ENCODE measurements at regions not wholly inside any gene's neighbourhood (a gene's known extent, or its start where the extent isn't known, plus 50 kb on each side); places are given as distances from the start of the nearest gene placed in this dataset.
"Not testable (repeated sequence)": the region's sequence is repeated elsewhere in the genome, so short reads cannot be mapped to it uniquely, and the experiment has no call there.

DNA sequence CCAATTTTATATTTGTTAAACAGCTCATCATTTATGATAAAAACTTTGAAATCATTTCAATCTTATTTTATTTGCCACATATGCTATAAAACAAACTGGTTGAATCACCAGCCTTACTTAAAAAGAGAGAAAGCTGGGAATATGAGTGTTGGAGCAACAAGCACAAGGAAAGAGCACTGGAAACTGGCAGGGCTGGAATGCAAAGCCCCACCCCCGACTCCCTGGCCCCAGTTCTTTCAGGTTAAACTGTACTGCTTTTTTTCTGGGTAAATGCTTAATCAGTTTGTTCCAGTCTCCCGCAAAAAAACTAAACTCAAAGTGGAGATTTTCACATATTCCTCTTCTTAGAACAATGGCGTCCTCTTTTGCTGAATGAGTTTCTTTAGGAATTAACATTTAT lies 433.8 kb upstream of the NOX3 start:
- DNase-seq = no peak

DNA sequence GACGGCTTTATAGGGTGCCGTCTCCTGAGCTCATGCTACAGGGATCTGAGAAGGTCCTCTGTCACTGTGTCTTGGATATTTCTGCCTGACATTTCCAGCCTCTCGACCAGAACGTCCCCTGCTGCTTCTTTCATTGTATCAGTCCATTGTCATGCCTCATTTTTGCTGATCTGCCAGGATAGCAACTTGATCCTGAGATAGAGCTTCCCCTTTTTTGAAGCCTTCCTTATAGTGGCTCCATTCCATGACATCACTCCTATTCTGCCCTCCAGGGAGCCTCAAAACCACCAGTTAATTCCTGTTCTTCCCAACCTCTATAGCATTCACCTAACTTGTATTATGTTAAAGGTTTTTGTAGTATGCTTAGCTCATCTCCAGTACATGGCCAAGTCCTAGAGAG lies 431.8 kb upstream of the NOX3 start:
- no peak for DNase-seq

DNA sequence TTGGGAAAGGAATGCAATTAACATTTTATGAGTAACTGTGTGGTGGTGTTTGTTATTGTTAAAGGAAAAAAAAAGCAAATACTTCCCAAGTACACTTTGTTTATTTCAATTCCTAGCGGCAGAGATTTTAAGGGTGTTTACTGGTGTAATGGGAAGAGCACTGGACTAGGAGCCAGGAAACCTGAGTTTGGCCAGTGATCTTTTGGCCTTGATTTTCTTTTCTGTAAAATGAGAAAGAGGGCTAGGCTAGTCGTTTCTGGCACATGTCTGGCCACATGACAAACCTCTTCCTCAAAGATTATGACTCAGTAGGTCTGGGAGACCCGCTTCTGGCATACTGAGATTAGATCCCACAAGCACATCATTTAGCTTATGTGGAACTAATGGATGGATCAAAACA lies 428.1 kb upstream of the NOX3 start:
- DNase-seq = no peak

DNA sequence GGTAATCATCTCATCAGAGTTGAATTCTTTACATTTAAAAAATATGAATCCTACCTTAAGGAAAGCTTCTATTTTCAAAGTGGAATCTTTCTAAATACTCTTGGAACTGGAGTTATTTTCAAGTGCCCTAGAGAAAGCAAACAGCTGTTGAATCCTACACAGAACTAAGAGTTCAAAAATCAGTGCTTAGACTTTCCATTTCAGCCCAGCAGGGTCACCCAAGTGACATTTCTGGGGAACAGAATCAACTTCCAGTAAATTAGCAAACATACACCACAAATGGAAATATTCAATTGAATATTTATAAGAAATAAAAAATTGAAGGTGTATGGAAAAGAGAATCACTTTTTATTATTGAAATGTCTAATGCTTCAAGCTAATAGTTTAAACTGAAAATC lies 427.7 kb upstream of the NOX3 start:
- DNase-seq = no peak

DNA sequence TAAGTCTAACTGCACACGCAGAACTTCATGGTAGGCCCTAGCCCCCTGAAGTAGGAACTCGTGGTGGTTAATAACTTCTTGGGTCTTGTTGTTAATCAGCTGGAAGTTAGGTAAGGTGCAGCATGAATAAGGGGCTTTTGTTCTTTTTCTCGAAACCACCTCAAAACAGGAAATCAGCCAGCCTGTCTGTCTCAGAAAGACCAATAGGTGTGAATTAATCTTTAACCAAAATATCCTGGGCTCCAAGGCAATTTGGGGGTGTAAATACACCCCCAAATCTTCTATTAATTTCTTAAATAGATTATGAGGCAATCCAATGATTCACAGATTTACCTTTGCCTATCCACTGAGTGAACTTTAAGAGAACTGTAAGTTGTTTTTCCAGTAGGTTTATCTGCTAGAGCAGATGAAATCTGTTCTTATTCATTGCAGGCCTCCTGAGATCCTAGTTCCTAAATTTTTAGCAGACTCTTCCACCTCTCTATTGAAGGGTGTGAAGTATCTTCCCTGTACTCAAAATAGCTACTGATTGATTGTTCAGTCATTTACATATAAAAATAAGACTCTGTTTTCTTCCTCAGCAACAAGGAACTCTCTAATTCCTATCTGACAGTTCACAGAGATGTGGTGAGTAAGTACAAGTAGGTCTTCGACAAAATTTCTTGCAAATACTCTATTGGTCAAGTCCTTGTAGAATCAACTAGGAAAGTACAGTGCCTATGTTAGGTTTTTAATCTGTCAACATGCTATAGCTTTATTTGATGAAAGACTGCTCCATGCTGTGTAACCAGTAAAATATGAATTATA lies 427.1 kb upstream of the NOX3 start:
- no peak for DNase-seq

DNA sequence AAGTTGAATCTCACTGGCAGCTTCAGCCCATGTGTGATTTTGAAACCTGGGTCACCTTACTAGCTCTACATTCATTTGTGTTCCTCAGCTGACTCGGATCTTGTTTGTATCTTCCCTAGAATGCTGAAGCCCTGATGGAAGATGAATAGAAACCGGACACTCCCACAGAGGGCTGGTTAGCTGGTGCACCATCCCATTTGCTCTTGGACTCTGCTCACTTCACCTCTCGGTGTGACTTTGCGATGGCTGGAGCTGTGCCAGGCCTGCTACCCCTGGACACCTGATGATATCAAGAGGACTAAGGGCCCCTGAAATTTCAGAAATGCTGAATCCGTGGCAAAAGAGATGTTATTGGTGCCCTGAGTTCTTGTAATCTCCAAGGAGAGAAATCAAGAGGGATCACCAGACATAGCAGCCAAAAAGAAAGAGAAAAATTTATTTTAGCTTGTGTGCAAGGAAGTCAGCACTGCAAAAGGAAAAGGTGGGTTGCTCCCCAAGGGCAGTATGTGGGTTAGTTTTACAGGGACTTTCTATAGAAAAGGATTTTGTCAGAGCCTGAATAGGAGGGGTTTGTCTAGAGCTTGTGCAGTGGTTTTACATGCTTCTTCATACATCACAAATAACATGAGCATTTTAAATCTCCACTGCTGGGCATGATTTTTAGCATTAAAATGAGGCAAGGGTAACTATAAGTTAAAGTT lies 426.3 kb upstream of the NOX3 start:
- DNase-seq = no peak

DNA sequence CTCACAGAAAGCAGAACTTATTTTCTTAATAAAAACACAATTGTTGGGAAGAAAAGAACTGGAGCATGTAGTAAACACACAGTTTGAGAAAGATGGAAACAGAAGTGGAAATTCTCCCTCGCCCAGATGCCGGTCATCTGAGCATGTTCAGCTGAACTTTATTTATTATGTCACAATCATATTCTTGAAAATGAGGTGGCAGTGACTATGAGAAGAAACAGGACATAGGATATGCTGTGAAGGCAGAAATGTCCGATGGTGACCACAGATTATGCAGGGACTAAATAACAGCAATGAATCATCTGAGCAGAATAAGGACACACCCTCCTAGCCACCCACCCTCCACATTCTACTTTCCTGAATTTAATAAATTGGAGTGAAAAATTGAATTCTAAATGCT lies 425.3 kb upstream of the NOX3 start:
- DNase-seq = no peak

DNA sequence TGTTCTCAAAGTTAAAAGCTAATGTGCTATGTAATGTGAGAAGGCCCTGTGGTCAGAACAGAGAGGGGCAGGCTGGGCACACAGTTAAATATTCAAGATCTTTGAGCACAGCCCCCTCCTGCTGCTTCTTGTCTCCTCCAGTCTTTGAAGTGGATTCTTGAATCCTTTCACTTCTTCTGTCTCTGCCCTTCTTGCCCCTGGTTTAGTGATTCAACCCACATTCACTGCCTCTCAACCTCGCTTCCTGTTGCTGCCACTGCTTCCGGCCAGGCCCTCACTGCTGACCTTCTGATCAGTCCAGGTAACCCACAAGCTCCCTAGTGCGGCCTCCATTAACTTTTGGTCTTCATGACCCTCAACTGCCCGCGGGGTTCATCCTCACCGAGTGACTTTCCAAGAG lies 417.3 kb upstream of the NOX3 start:
- no peak for DNase-seq

DNA sequence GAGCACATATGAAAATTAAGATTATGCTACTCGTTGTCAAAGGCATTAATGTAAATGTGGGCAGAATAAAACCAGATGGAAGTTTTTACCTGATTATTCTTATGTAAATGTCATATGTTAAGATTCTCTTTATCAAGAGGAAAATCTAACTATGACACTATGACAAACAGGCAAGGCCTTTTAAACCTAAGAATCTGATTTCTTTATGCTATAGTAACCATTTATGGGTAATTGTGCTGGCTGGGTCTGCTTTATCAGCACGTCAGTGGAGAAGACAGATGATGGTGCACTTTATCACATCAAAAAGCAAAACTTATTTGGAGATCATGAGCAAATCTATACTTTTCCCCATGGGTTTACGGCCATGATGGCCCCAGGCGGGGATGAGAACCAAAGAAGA lies 412.0 kb upstream of the NOX3 start:
- no peak for DNase-seq

DNA sequence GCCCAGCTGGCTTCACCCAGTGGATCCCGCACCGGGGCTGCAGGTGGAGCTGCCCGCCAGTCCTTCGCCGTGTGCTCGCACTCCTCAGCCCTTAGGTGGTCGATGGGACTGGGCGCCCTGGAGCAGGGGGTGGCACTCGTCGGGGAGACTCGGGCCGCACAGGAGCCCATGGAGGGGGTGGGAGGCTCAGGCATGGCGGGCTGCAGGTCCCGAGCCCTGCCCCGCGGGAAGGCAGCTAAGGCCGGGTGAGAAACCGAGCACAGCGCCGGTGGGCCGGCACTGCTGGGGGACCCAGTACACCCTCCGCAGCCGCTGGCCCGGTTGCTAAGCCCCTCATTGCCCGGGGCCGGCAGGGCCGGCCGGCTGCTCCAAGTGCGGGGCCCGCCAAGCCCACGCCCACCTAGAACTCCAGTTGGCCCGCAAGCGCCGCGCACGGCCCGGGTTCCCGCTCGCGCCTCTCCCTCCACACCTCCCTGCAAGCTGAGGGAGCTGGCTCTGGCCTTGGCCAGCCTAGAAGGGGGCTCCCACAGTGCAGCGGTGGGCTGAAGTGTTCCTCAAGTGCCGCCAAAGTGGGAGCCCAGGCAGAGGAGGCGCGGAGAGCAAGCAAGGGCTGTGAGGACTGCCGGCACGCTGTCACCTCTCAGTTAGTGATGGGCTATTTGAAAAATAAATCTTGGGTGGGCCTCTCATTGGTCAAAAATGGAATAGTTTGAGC lies 411.2 kb upstream of the NOX3 start:
- not testable (repeated sequence) for DNase-seq

DNA sequence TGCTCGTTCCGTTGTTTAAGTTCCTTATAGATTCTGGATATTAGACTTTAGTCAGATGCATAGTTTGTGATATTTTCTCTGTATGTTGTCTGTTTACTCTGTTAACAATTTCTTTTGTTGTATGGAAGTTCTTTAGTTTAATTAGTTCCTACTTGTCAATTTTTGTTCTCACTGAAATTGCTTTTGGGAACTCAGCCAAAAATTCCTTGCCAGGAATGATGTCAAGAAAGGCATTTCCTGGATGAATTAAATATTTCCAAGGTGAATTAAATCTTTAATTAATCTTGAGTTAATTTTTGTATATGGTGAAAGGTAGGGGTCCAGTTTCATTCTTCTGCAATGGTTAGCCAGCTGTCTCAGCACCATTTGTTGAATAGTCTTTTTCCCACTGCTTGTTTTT lies 406.2 kb upstream of the NOX3 start:
- DNase-seq = no peak

DNA sequence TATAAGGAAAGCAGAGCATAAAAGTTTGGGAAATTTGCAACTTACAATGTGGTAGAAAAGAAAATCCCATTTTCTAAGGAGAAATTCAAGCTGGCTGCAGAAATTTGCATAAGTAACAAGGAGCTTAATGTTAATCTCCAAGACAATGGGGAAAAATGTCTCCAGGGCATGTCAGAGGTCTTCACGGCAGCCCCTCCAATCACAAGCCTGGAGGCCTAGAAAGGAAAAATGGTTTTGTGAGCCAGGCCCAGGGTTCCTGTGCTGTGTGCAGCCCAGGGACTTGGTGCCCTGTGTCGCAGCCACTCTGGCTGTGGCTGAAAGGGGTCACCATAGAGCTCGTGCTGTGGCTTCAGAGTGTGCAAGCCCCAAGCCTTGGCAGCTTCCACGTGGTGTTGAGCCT lies 403.3 kb upstream of the NOX3 start:
- DNase-seq = not testable (repeated sequence)

DNA sequence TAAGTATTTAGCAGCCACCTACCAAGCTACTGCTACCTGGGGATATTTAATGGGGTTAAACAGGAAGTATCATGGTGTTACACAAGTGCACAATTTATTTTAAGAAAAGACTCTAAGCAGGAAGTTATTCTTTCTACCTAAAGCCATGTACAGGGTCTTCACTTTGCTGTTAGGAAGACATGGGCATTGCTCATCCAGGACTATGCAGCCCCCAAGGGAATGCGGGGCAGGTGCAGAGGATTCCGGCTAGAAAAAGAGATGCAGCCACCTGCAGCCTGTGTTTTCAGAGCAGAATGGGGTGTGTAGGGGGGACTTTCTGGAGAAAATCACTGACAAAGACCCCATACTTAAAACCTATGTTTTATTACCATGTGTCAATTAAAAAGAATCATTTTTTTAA lies 399.1 kb upstream of the NOX3 start:
- DNase-seq = no peak

DNA sequence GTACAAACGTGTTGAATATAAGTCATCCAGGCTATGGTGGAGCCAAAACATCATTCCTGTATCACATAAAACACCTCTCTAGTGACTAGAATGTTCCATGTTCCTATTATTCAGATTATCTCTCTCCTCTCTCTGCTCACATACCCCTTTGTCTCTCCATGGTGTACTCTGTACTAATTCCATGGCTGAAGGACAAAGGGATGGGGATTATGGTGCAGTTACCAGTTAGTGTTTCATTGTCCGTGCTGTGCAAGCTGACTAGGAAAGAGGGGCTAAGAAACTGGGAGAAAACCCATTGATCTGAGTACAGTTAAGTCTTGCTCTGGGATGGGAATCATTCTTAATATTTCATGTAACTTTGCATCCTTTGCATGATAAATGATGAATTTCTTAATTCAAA lies 397.4 kb upstream of the NOX3 start:
- no peak for DNase-seq

DNA sequence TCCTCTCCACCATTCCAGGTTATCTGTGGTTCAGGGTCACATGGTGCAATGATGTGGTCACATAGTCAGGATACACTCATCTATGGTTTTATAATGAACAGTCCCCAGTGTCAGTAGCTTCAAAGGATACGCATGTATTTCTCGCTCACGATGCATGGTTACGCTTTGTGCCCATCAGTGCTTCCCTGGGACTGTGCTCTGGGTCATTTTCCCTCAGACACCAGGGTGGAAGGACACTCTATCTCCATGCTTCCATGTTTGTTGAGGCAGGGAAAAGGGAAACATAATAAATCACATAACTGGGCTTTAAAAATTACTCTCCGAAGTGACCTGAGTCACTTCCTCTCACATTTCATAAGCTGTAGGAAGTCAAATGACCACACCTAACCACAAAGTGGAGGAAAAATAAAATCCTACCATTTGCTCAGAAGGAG lies 394.8 kb upstream of the NOX3 start:
- DNase-seq = no peak

DNA sequence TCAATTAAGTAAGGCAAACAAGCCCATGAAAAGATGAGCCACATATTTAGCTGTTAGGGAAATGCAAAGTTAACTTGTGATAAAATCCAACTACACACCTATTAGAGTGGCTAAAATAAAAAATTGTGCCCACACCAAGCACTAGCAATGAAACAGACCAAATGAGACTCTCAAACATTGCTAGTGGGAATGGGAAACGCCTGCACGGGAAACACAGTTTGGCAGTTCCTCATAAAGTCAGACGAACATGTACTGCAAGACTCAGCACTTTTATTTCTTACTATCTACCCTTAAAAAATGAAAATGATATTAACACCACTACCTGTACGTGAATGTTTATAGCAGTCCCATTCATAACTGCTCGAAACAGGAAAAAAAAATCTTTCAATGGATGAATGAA lies 392.1 kb upstream of the NOX3 start:
- DNase-seq = no peak

DNA sequence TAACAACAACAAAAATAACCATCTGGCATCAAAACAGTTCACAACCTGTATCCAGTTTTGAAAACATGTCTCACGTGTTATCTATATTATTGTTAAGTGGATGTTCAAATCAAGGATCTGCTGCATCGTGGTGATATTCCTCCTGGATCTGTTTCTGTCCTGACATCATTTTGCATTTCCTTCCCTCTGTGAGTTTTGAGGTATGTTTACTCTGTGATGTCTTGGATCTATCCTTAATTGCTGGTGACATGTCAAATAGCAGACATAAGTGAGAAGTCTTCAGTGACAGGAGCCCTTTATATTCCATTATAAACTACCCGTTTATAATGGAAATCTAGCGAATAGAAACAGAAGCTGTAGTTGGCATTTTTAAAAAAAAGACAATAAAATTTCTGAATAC lies 381.8 kb upstream of the NOX3 start:
- no peak for DNase-seq

DNA sequence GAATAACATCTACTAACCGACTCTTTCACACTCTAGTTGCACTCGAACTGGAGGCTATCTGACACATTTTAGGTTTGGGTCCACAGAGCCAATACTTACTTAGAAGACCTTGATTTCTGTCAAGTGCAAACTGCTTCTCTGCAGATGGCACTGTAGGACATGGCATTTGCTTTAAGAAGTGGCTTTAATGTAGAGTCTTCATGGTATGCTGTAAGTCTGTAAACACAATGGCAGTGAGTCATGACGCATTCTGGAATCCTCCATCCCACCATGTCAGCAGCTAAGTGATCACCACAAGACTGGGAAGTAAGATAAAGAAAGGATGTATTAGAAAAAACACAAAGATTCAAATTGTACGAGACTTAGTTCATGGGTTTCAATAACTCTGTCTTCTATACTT lies 377.0 kb upstream of the NOX3 start:
- no peak for DNase-seq

DNA sequence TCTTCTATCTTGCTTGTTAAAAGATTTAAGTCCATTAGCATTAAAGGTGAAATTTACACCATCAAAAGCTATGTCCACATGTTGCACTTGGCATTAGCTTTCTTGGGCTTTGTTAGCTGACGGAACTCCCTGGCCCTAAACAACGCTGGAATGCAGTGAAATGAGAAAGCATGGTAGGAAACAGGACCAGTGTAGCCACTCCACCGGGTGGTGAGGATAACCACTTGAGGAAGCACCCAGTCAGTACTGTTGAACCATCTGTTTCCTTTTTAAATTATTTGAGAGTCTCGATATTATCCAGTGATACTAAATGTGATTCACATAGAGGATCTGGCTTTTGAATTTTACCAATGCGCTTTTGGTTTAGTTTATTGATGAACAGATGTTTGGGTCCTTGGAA lies 374.9 kb upstream of the NOX3 start:
- DNase-seq = no peak

DNA sequence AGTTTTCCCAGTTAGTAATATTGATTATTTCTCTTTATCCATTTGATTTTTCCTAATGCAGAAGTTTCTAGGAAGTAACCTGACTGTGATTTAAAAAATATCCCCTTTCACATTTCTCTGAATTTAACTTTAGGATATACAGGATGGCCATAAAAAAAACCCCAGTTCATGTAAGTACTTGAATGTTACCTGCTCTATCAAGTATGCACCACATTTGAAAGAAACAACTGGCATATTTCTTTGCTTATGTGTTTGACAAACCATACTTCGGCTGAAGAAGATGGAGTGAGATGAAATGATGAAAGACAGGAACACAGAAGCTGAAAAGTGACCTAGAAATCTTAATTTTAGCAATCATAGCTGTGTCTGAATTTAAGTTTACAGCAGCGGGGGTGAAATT lies 374.0 kb upstream of the NOX3 start:
- DNase-seq = no peak

DNA sequence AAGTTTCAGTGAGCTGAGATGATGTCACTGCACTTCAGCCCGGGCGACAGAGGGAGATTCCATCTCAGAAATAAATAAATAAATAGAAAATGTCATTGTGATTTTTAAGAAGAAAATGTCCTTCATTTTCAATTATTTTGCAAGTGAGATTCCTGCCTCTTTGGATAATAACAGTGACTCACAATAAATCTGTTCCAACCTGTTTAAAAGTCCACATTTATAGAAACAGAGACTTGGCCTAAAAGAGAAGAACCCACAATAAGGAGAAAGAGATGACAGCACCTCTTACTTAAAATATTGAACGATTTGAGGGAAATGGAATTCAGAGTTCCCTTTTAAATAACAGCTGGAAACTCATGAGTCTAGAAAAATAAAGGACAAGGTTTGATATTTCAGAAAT lies 373.4 kb upstream of the NOX3 start:
- DNase-seq = no peak

DNA sequence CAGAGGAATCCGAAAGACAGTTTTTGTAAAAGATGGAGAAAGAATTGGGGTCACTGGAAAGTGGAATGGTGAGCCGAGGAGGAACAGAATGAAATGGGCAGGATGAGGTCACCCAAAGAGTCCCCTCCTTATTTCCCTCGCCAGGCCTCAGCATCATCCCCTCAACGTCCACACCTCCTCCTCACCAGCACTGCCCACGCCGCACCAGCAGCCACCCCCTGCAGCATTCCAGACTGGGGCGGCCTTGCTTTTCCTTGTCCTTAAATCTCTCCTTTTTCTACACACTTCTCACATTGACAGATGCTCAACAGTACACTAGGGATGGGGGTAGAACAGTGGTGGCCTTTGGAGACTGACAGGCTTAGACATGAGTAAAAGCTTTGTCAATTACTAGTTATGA lies 363.1 kb upstream of the NOX3 start:
- no peak for DNase-seq

DNA sequence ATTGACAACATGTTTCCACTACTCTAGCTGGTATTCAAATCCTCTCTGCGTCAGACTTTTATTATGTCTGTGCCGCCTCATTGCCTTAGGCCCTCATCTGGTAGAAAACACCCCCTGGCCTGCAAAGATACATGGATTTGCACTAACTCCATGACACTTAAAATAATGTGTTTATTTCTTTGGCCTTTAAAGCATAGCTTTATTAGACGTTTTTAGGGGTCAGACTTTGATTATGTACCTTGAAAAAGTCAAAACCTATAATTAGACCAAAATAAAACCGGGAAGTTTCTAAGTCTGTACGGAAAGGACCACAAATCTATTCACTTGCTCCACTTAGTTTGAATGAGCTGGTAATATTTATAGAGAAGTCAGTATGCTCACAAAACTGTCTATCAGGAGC lies 357.9 kb upstream of the NOX3 start:
- DNase-seq = no peak

DNA sequence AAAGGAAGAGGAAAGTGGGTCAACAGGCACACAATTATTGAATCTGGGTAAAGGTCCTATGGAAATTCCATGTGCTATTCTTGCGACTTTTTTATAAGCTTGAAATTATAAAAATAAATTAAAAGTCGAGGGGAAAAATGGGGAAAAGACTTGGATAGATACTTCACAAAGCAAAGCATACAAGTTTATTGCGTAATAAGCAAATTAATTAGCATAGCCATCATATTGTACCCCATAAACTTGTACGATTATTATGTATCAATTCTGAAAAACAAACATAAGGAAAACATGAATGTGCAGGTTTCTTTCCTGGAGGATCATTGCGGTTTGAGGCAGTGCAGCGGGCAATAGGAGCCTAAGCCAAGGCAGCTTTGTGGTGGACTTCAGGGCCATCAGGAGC lies 351.6 kb upstream of the NOX3 start:
- no peak for DNase-seq
